ENCODE measurements at regions not wholly inside any gene's neighbourhood (a gene's known extent, or its start where the extent isn't known, plus 50 kb on each side); places are given as distances from the start of the nearest gene placed in this dataset.

- Histone ChIP-seq H2AK5ac (ENCODE audit: low read depth, low read length) (no peak overlapping the region), H2BK20ac (ENCODE audit: low read depth, low read length) (no peak overlapping the region), H3K4me1 (ENCODE audit: control insufficient read depth, insufficient read depth, low read length) (no peaks in the 10 kb centered on the region)
Observed at GRCh38 chrX:127404161-127404560, 584.6 kb downstream of the PRR32 start.

More at GRCh38 chrX:127404161-127404560, 584.6 kb downstream of the PRR32 start:
- Histone ChIP-seq H3K27ac (ENCODE audit: insufficient read depth, low read length) (no peak overlapping the region), H3K23ac (ENCODE audit: low read depth, low read length) (no peak overlapping the region), H3K4me3 (ENCODE audit: insufficient read depth, low read depth, low read length) (no peak overlapping the region), H4K91ac (ENCODE audit: insufficient read depth, low read depth, low read length) (no peak overlapping the region), H3K56ac (ENCODE audit: extremely low read depth, insufficient read depth, low read length) (no peak overlapping the region), H3K4me2 (ENCODE audit: low read depth, low read length) (no peak overlapping the region), H4K20me1 (ENCODE audit: insufficient read depth, low read length) (no peaks in the 10 kb centered on the region), H3K9me1 (ENCODE audit: insufficient read depth, low read length) (no peaks in the 10 kb centered on the region), H3K18ac (ENCODE audit: low read depth, low read length) (no peak overlapping the region), H4K5ac (ENCODE audit: low read depth, low read length) (no peak overlapping the region), H2AFZ (replicated peaks; ENCODE audit: low read length, poor library complexity) (no peak overlapping the region), H3K4ac (ENCODE audit: low read depth, low read length) (no peak overlapping the region), H4K8ac (ENCODE audit: low read depth in 2 of 2, low read length in 2 of 2) (no peak overlapping the region), H2BK5ac (ENCODE audit: low read depth, low read length, poor library complexity, severe bottlenecking) (no peak overlapping the region), H3K9ac (ENCODE audit: low read depth, low read length) (no peak overlapping the region), H2BK120ac (ENCODE audit: low read depth, low read length) (no peak overlapping the region), H2BK15ac (ENCODE audit: low read depth, low read length) (no peak overlapping the region), H3K27me3 (ENCODE audit: control insufficient read depth, insufficient read depth, low read length) (no peaks in the 10 kb centered on the region), H3K9me3 (ENCODE audit: control insufficient read depth, insufficient read depth, low read length) (no peaks in the 10 kb centered on the region), H2AK9ac (replicated peaks; ENCODE audit: low read depth, low read length, poor library complexity) (no peak overlapping the region), H3K14ac (replicated peaks; ENCODE audit: low read depth, low read length) (no peak overlapping the region), H3K79me1 (ENCODE audit: low read depth in 1 of 2, low read length in 2 of 2) (no peaks in the 10 kb centered on the region), H3K36me3 (ENCODE audit: control insufficient read depth, insufficient read depth, low read length) (no peaks in the 10 kb centered on the region)
- dilution Hi-C loops (cut with HindIII; ENCODE audit: low sequenced_read_pairs, unreplicated experiment) = no loop called here
- ChIA-PET CTCF (no interaction called here), POLR2A (ENCODE audit: unreplicated experiment) (no interaction called here)
- DNase-seq (no peak), ATAC-seq (ENCODE audit: low read depth) (no peak)
- BruUV-seq (replicated peaks) = no TSS peak
- intact Hi-C loops (cut with micrococcal nuclease) = no loop called here
- in situ Hi-C loops (cut with MboI; ENCODE audit: low sequenced_read_pairs) = no loop called here
- WGBS, 2 experiments (ENCODE audit: extremely low coverage in 2 of 2, insufficient read length in 1 of 2) = no CpG with 5 or more reads among the region's 1 CpG
- TF ChIP-seq MAFK (IDR thresholded peaks at IDR 0.05; ENCODE audit: low read depth, low read length) (no peak), MXI1 (IDR thresholded peaks at IDR 0.05; ENCODE audit: borderline replicate concordance, low read depth, low read length) (no peak), BHLHE40 (IDR thresholded peaks at IDR 0.05; ENCODE audit: low read depth, low read length) (no peak), MAZ (IDR thresholded peaks at IDR 0.05; ENCODE audit: borderline replicate concordance, low read depth, low read length) (no peak), SMC3 (IDR thresholded peaks at IDR 0.05; ENCODE audit: low read depth, low read length) (no peak), USF2 (IDR thresholded peaks at IDR 0.05; ENCODE audit: low read depth, low read length) (no peak), RCOR1 (IDR thresholded peaks at IDR 0.05; ENCODE audit: insufficient replicate concordance, low read length) (no peak), RAD21 (IDR thresholded peaks at IDR 0.05; ENCODE audit: low read length) (no peak), RFX5 (IDR thresholded peaks at IDR 0.05; ENCODE audit: low read depth, low read length) (no peak), NFE2L2 (IDR thresholded peaks at IDR 0.05; ENCODE audit: low read depth, low read length) (no peak), CEBPB (IDR thresholded peaks at IDR 0.05; ENCODE audit: low read depth, low read length) (no peak), POLR2A (IDR thresholded peaks at IDR 0.05; ENCODE audit: low read depth, low read length) (no peak), FOS (IDR thresholded peaks at IDR 0.05; ENCODE audit: low read depth, low read length) (no peak), CHD1 (IDR thresholded peaks at IDR 0.05; ENCODE audit: low read depth, low read length) (no peak)
- TF ChIP-seq, protein P1, sequence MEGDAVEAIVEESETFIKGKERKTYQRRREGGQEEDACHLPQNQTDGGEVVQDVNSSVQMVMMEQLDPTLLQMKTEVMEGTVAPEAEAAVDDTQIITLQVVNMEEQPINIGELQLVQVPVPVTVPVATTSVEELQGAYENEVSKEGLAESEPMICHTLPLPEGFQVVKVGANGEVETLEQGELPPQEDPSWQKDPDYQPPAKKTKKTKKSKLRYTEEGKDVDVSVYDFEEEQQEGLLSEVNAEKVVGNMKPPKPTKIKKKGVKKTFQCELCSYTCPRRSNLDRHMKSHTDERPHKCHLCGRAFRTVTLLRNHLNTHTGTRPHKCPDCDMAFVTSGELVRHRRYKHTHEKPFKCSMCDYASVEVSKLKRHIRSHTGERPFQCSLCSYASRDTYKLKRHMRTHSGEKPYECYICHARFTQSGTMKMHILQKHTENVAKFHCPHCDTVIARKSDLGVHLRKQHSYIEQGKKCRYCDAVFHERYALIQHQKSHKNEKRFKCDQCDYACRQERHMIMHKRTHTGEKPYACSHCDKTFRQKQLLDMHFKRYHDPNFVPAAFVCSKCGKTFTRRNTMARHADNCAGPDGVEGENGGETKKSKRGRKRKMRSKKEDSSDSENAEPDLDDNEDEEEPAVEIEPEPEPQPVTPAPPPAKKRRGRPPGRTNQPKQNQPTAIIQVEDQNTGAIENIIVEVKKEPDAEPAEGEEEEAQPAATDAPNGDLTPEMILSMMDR (conservative IDR thresholded peaks at IDR 0.05; ENCODE audit: low read depth, low read length) = no peak
- TF ChIP-seq, protein P2, sequence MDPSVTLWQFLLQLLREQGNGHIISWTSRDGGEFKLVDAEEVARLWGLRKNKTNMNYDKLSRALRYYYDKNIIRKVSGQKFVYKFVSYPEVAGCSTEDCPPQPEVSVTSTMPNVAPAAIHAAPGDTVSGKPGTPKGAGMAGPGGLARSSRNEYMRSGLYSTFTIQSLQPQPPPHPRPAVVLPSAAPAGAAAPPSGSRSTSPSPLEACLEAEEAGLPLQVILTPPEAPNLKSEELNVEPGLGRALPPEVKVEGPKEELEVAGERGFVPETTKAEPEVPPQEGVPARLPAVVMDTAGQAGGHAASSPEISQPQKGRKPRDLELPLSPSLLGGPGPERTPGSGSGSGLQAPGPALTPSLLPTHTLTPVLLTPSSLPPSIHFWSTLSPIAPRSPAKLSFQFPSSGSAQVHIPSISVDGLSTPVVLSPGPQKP (IDR thresholded peaks at IDR 0.05; ENCODE audit: borderline replicate concordance, low read depth, low read length) = no peak

Data from IMR-90 (cell line).